ENCODE measurements at regions not wholly inside any gene's neighbourhood (a gene's known extent, or its start where the extent isn't known, plus 50 kb on each side); places are given as distances from the start of the nearest gene placed in this dataset.

DNA sequence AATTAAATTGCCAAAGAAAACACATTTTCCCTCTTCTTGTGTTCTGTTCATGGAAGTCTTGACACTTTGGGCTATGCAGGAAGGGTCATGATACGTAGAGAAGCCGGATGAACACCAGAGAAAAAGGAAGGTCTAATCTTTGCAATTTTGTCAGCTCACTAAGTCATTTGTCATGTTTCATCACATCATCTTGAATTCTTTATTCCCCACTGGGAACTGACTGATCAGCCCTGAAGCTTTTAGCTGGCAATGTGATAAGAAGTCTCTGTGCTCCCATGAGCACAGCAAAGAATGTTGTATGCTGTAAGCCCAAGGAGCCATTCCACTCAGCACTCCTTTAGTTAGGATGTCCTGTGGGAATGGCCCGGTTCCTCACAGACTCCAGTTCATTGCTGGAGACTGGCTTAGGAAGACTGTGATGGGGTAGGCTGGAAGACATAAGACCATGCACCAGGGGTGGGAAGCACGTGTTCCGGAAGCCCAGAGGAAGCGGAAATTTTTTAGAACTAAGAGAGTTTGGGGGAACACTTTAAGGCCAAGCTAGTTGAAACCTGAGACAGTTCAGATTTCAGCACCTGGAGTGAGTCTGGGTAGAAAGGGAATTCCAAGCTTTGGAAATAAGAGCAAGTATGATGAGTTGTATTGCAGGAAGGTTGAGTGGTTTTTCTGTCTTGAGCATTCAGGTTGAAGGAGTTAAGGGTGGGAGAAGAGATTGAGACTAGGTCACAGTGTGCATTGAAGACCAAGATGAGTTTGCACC, 306.7 kb upstream of the MTNR1B start:
- TF ChIP-seq, protein P1, sequence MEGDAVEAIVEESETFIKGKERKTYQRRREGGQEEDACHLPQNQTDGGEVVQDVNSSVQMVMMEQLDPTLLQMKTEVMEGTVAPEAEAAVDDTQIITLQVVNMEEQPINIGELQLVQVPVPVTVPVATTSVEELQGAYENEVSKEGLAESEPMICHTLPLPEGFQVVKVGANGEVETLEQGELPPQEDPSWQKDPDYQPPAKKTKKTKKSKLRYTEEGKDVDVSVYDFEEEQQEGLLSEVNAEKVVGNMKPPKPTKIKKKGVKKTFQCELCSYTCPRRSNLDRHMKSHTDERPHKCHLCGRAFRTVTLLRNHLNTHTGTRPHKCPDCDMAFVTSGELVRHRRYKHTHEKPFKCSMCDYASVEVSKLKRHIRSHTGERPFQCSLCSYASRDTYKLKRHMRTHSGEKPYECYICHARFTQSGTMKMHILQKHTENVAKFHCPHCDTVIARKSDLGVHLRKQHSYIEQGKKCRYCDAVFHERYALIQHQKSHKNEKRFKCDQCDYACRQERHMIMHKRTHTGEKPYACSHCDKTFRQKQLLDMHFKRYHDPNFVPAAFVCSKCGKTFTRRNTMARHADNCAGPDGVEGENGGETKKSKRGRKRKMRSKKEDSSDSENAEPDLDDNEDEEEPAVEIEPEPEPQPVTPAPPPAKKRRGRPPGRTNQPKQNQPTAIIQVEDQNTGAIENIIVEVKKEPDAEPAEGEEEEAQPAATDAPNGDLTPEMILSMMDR (IDR thresholded peaks at IDR 0.05) = no peak
- no peak for TF ChIP-seq POLR2A (IDR thresholded peaks at IDR 0.05)

All from heart left ventricle (tissue), 13 donors.